ENCODE measurements at regions not wholly inside any gene's neighbourhood (a gene's known extent, or its start where the extent isn't known, plus 50 kb on each side); places are given as distances from the start of the nearest gene placed in this dataset.

- no peak for TF ChIP-seq POLR2A (IDR thresholded peaks at IDR 0.05)
- TF ChIP-seq CTCF (IDR thresholded peaks at IDR 0.05): no peak
Measured at GRCh38 chr7:68707958-68708357, 890.3 kb upstream of the AUTS2 start.
